Neural cell (in vitro differentiated cells): ENCODE measurements at regions not wholly inside any gene's neighbourhood (a gene's known extent, or its start where the extent isn't known, plus 50 kb on each side); places are given as distances from the start of the nearest gene placed in this dataset.

Source experiments
- EP300 ChIP-seq: fragments of 450-650 bp; conservative IDR thresholded peaks from 2 replicates; pipeline ENCODE4 v1.6.1; 2014; ENCODE audit warnings: antibody characterized with exemption, mild to moderate bottlenecking, moderate library complexity; ENCODE audit not compliant: poor library complexity, severe bottlenecking
- EZH2 ChIP-seq: fragments of 200-600, 300-800 bp; shearing (Covaris generic), sonication (generic); IDR thresholded peaks from 2 replicates; pipeline ENCODE4 v1.6.1; 2014; ENCODE audit warnings: antibody characterized with exemption, low read length, borderline replicate concordance, mild to moderate bottlenecking; ENCODE audit not compliant: insufficient read depth, poor library complexity, severe bottlenecking
- POLR2AphosphoS5 ChIP-seq: IDR thresholded peaks from 2 replicates; pipeline ENCODE4 v1.6.1; 2012
- RAD21 ChIP-seq: fragments of 450-650 bp; conservative IDR thresholded peaks from 2 replicates; pipeline ENCODE4 v1.6.1; 2014; ENCODE audit warnings: antibody characterized with exemption, mild to moderate bottlenecking, moderate library complexity
- SMC3 ChIP-seq: fragments of 450-650 bp; conservative IDR thresholded peaks from 2 replicates; pipeline ENCODE4 v1.6.1; 2014; ENCODE audit warnings: antibody characterized with exemption, mild to moderate bottlenecking, moderate library complexity; ENCODE audit not compliant: poor library complexity
- TAF1 ChIP-seq: IDR thresholded peaks from 2 replicates; pipeline ENCODE4 v1.6.1; 2012; ENCODE audit warnings: low read depth
- TF ChIP-seq, protein P1 (sequence below): fragments of 450-650 bp; IDR thresholded peaks from 2 replicates; pipeline ENCODE4 v1.5.1; 2014; ENCODE audit warnings: antibody characterized with exemption, mild to moderate bottlenecking, moderate library complexity; ENCODE audit not compliant: poor library complexity, severe bottlenecking
- TF ChIP-seq, protein P2 (sequence below): IDR thresholded peaks from 2 replicates; pipeline ENCODE4 v1.6.1; 2012; ENCODE audit warnings: borderline replicate concordance

DNA sequence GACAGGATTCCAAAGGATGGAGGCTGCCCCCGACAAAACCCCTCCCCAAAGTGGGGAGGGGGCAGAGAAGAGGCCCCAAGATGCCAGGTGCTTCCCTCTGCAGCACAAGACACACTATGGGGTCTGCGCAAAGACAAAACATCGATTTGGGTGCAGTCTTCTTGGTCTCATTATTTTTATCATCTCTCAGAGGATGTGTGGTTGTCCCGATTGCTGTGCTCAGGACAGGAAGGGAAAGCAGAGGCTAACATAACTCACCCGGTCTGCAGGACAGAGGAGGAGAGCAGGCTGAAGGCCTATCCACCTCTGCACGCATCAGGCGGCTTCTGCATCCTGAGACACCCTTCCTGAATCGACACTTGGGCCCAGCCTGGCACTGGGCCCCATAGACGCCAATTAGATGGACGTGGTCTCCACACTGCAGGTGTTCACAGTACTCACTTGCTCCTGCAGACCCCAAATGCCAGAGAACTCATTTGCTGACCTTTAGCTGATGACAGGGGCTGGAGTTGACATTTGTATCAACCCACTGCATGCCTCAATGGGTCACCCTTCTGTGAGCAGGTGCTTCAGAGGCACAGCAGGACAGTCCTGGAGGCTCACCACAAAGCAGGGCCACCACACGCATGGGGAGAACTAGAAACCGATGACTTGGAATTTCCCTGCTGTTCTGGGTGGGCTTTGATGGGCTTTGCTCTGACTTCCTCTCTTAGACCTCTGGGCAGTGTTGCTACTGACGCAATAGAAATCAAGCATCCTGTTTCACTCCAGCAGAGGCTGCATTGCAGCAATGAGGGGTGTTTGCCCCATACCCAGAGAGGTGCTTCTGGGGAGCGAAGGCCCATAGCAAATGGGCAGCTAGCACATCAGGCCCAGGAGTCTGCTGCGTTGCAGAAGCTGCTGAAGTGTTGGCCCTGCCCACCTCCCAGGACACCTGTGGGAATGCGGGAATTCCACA, 96.3 kb upstream of the ENPP6 start:
- TF ChIP-seq, protein P1, sequence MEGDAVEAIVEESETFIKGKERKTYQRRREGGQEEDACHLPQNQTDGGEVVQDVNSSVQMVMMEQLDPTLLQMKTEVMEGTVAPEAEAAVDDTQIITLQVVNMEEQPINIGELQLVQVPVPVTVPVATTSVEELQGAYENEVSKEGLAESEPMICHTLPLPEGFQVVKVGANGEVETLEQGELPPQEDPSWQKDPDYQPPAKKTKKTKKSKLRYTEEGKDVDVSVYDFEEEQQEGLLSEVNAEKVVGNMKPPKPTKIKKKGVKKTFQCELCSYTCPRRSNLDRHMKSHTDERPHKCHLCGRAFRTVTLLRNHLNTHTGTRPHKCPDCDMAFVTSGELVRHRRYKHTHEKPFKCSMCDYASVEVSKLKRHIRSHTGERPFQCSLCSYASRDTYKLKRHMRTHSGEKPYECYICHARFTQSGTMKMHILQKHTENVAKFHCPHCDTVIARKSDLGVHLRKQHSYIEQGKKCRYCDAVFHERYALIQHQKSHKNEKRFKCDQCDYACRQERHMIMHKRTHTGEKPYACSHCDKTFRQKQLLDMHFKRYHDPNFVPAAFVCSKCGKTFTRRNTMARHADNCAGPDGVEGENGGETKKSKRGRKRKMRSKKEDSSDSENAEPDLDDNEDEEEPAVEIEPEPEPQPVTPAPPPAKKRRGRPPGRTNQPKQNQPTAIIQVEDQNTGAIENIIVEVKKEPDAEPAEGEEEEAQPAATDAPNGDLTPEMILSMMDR, result no peak
- TF ChIP-seq, protein P2, sequence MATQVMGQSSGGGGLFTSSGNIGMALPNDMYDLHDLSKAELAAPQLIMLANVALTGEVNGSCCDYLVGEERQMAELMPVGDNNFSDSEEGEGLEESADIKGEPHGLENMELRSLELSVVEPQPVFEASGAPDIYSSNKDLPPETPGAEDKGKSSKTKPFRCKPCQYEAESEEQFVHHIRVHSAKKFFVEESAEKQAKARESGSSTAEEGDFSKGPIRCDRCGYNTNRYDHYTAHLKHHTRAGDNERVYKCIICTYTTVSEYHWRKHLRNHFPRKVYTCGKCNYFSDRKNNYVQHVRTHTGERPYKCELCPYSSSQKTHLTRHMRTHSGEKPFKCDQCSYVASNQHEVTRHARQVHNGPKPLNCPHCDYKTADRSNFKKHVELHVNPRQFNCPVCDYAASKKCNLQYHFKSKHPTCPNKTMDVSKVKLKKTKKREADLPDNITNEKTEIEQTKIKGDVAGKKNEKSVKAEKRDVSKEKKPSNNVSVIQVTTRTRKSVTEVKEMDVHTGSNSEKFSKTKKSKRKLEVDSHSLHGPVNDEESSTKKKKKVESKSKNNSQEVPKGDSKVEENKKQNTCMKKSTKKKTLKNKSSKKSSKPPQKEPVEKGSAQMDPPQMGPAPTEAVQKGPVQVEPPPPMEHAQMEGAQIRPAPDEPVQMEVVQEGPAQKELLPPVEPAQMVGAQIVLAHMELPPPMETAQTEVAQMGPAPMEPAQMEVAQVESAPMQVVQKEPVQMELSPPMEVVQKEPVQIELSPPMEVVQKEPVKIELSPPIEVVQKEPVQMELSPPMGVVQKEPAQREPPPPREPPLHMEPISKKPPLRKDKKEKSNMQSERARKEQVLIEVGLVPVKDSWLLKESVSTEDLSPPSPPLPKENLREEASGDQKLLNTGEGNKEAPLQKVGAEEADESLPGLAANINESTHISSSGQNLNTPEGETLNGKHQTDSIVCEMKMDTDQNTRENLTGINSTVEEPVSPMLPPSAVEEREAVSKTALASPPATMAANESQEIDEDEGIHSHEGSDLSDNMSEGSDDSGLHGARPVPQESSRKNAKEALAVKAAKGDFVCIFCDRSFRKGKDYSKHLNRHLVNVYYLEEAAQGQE, result no peak
- no peak for TF ChIP-seq SMC3
- TF ChIP-seq TAF1, result no peak
- no peak for TF ChIP-seq POLR2AphosphoS5
- no peak for TF ChIP-seq EZH2
- no peak for TF ChIP-seq RAD21
- no peak for TF ChIP-seq EP300
